HEK293 (cell line): ENCODE measurements at regions not wholly inside any gene's neighbourhood (a gene's known extent, or its start where the extent isn't known, plus 50 kb on each side); places are given as distances from the start of the nearest gene placed in this dataset.

Experiments used
- CTCF ChIA-PET: fragments of 350-600 bp; formaldehyde crosslinking; extraction: SDS; loops from one replicate; lab custom pipeline; 2021; ENCODE audit warnings: antibody characterized with exemption; lab: Yijun Ruan, JAX
- POLR2A ChIA-PET: fragments of 300-600 bp; formaldehyde crosslinking; extraction: SDS; loops from one replicate; lab custom pipeline; 2020; ENCODE audit warnings: antibody characterized with exemption, inconsistent platforms; lab: Yijun Ruan, JAX
- H3K27ac ChIP-seq: fragments of 200-500 bp; sonication (Bioruptor generic); 2 replicates; pipeline ENCODE4 v1.5.1; 2014; ENCODE audit warnings: low read depth, low read length, control low read depth, inconsistent platforms; ENCODE audit errors: extremely low read depth
- H3K36me3 ChIP-seq, 2 experiments: fragments of 200-500 bp in 1 of 2; sonication (Bioruptor generic) in 1 of 2; 1 replicate in 1 of 2; 2 replicates in 1 of 2; pipeline ENCODE4 v1.5.1; 2014 to 2017; ENCODE audit warnings: inconsistent platforms in 2 of 2, low read length in 2 of 2; ENCODE audit not compliant: control insufficient read depth in 2 of 2, insufficient read depth in 1 of 2
- H3K4me1 ChIP-seq: fragments of 200-500 bp; sonication (Bioruptor generic); 2 replicates; pipeline ENCODE4 v1.5.1; 2014; ENCODE audit warnings: mild to moderate bottlenecking, low read length, inconsistent platforms; ENCODE audit not compliant: control insufficient read depth, insufficient read depth
- H3K4me3 ChIP-seq: 2 replicates; pipeline ENCODE4 v1.5.1; 2011; ENCODE audit warnings: low read depth, mild to moderate bottlenecking, control low read depth, low read length, moderate library complexity
- H3K9me3 ChIP-seq: fragments of 200-500 bp; sonication (Bioruptor generic); 2 replicates; pipeline ENCODE4 v1.5.1; 2014; ENCODE audit warnings: low read depth, low read length, inconsistent platforms; ENCODE audit not compliant: control insufficient read depth, insufficient read depth
- MYNN ChIP-seq: fragments of 450-650 bp; formaldehyde crosslinking; IDR thresholded peaks from 2 replicates; pipeline ENCODE4 v1.5.1; 2016; ENCODE audit warnings: missing biosample characterization, missing genetic modification characterization, borderline replicate concordance
- PRDM10 ChIP-seq: fragments of 450-650 bp; formaldehyde crosslinking; IDR thresholded peaks from 2 replicates; pipeline ENCODE4 v1.5.1; 2016; ENCODE audit warnings: missing biosample characterization, missing genetic modification characterization
- REST ChIP-seq: fragments of 450-650 bp; formaldehyde crosslinking; IDR thresholded peaks from 2 replicates; pipeline ENCODE4 v1.5.1; 2016; ENCODE audit warnings: missing biosample characterization, missing genetic modification characterization
- WT1 ChIP-seq: fragments of 450-650 bp; formaldehyde crosslinking; IDR thresholded peaks from 2 replicates; pipeline ENCODE4 v1.5.1; 2016; ENCODE audit warnings: missing biosample characterization, missing genetic modification characterization
- ZBTB17 ChIP-seq: fragments of 450-650 bp; formaldehyde crosslinking; IDR thresholded peaks from 2 replicates; pipeline ENCODE4 v1.5.1; 2016; ENCODE audit warnings: missing biosample characterization, missing genetic modification characterization
- ZBTB48 ChIP-seq: fragments of 450-650 bp; formaldehyde crosslinking; IDR thresholded peaks from 2 replicates; pipeline ENCODE4 v1.5.1; 2016; ENCODE audit warnings: missing biosample characterization, missing genetic modification characterization
- ZNF157 ChIP-seq: fragments of 450-650 bp; formaldehyde crosslinking; IDR thresholded peaks from 2 replicates; pipeline ENCODE4 v1.5.1; 2016; ENCODE audit warnings: missing biosample characterization, missing genetic modification characterization
- ZNF221 ChIP-seq: fragments of 450-650 bp; formaldehyde crosslinking; IDR thresholded peaks from 2 replicates; pipeline ENCODE4 v1.5.1; 2017; ENCODE audit warnings: missing biosample characterization, missing genetic modification characterization, borderline replicate concordance
- ZNF24 ChIP-seq: fragments of 450-650 bp; formaldehyde crosslinking; IDR thresholded peaks from 2 replicates; pipeline ENCODE4 v1.5.1; 2016; ENCODE audit warnings: missing biosample characterization, missing genetic modification characterization
- ZNF266 ChIP-seq: fragments of 450-650 bp; formaldehyde crosslinking; IDR thresholded peaks from 2 replicates; pipeline ENCODE4 v1.5.1; 2016; ENCODE audit warnings: missing biosample characterization, missing genetic modification characterization, low read depth
- ZNF501 ChIP-seq: fragments of 450-650 bp; formaldehyde crosslinking; IDR thresholded peaks from 2 replicates; pipeline ENCODE4 v1.5.1; 2016; ENCODE audit warnings: missing biosample characterization, missing genetic modification characterization
- ZNF529 ChIP-seq: fragments of 450-650 bp; formaldehyde crosslinking; IDR thresholded peaks from 2 replicates; pipeline ENCODE4 v1.5.1; 2017; ENCODE audit warnings: missing genetic modification characterization, missing biosample characterization; ENCODE audit not compliant: insufficient replicate concordance
- ZNF76 ChIP-seq: fragments of 450-650 bp; formaldehyde crosslinking; IDR thresholded peaks from 2 replicates; pipeline ENCODE4; 2016; ENCODE audit warnings: low read depth, missing biosample characterization, missing genetic modification characterization, borderline replicate concordance
- ZXDB ChIP-seq: fragments of 450-650 bp; formaldehyde crosslinking; IDR thresholded peaks from 2 replicates; pipeline ENCODE4 v1.5.1; 2016; ENCODE audit warnings: missing biosample characterization, missing genetic modification characterization
- TF ChIP-seq, protein P1 (sequence below): fragments of 450-650 bp; formaldehyde crosslinking; IDR thresholded peaks from 2 replicates; pipeline ENCODE4 v1.5.1; 2016; ENCODE audit warnings: missing biosample characterization, missing genetic modification characterization
- TF ChIP-seq, protein P2 (sequence below): fragments of 450-650 bp; formaldehyde crosslinking; IDR thresholded peaks from 2 replicates; pipeline ENCODE4 v1.5.1; 2016; ENCODE audit warnings: missing biosample characterization, missing genetic modification characterization

GRCh38 chr12:114248527-114248926 lies 157.4 kb downstream of the TBX5 start:
- Histone ChIP-seq H3K9me3 (no peaks in the 10 kb centered on the region), H3K4me1 (0 out of 2 replicates have a peak, but pooled peaks cover 4% of the 10 kb centered on the region), H3K27ac (no peak overlapping the region), H3K4me3 (no peak overlapping the region)
- CTCF ChIA-PET, result no interaction called here
- TF ChIP-seq REST (tag by site-specific recombination), result peak; percentile 81
- TF ChIP-seq ZNF501 (tag by site-specific recombination), result no peak
- TF ChIP-seq, all 188 proteins: peak for 1
- POLR2A ChIA-PET, result no interaction called here
- no peaks in the 10 kb centered on the region for H3K36me3 ChIP-seq

- ChIA-PET POLR2A (no interaction called here), CTCF (no interaction called here)
- TF ChIP-seq PRDM10 (tag by site-specific recombination), result 0 out of 2 replicates have a peak, but pooled peaks have one; percentile 14
- TF ChIP-seq ZNF529 (tag by site-specific recombination), result no peak
- TF ChIP-seq ZBTB48 (tag by site-specific recombination), result peak; percentile 53; the same call in 1 of the 2 replicates
- TF ChIP-seq, protein P1, sequence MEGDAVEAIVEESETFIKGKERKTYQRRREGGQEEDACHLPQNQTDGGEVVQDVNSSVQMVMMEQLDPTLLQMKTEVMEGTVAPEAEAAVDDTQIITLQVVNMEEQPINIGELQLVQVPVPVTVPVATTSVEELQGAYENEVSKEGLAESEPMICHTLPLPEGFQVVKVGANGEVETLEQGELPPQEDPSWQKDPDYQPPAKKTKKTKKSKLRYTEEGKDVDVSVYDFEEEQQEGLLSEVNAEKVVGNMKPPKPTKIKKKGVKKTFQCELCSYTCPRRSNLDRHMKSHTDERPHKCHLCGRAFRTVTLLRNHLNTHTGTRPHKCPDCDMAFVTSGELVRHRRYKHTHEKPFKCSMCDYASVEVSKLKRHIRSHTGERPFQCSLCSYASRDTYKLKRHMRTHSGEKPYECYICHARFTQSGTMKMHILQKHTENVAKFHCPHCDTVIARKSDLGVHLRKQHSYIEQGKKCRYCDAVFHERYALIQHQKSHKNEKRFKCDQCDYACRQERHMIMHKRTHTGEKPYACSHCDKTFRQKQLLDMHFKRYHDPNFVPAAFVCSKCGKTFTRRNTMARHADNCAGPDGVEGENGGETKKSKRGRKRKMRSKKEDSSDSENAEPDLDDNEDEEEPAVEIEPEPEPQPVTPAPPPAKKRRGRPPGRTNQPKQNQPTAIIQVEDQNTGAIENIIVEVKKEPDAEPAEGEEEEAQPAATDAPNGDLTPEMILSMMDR (tag by site-specific recombination), result peak; percentile 44; the same call in 1 of the 2 replicates
- no peak for TF ChIP-seq MYNN
- Histone ChIP-seq H3K36me3 (no peaks in the 10 kb centered on the region), H3K9me3 (no peaks in the 10 kb centered on the region), H3K27ac (no peak overlapping the region), H3K4me3 (no peak overlapping the region), H3K4me1 (0 out of 2 replicates have a peak, but pooled peaks cover 4% of the 10 kb centered on the region)
Observed at GRCh38 chr12:114245555-114245954, 160.4 kb downstream of the TBX5 start.

- Histone ChIP-seq H3K9me3 (no peaks in the 10 kb centered on the region), H3K4me1 (0 out of 2 replicates have a peak, but pooled peaks cover 4% of the 10 kb centered on the region), H3K27ac (no peak overlapping the region)
- CTCF ChIA-PET, result no interaction called here
- TF ChIP-seq ZXDB (tag by site-specific recombination) (no peak), ZNF221 (tag by site-specific recombination) (no peak), ZNF24 (tag by site-specific recombination) (no peak), MYNN (no peak), ZNF529 (tag by site-specific recombination) (no peak), ZNF76 (no peak), WT1 (tag by site-specific recombination) (no peak), ZBTB17 (no peak), ZNF157 (tag by site-specific recombination) (no peak), ZNF266 (tag by site-specific recombination) (no peak)
- TF ChIP-seq, protein P2, sequence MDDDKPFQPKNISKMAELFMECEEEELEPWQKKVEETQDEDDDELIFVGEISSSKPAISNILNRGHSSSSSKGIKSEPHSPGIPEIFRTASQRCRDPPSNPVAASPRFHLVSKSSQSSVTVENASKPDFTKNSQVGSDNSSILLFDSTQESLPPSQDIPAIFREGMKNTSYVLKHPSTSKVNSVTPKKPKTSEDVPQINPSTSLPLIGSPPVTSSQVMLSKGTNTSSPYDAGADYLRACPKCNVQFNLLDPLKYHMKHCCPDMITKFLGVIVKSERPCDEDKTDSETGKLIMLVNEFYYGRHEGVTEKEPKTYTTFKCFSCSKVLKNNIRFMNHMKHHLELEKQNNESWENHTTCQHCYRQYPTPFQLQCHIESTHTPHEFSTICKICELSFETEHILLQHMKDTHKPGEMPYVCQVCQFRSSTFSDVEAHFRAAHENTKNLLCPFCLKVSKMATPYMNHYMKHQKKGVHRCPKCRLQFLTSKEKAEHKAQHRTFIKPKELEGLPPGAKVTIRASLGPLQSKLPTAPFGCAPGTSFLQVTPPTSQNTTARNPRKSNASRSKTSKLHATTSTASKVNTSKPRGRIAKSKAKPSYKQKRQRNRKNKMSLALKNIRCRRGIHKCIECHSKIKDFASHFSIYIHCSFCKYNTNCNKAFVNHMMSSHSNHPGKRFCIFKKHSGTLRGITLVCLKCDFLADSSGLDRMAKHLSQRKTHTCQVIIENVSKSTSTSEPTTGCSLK (tag by site-specific recombination), result no peak
- TF ChIP-seq, all 188 proteins: peak for 0
- POLR2A ChIA-PET, result no interaction called here
- H3K36me3 ChIP-seq, result no peaks in the 10 kb centered on the region
- no peak overlapping the region for H3K4me3 ChIP-seq
Observed at GRCh38 chr12:114241973-114242434, 163.9 kb downstream of the TBX5 start.
